ENCODE measurements at regions not wholly inside any gene's neighbourhood (a gene's known extent, or its start where the extent isn't known, plus 50 kb on each side); places are given as distances from the start of the nearest gene placed in this dataset.

DNA sequence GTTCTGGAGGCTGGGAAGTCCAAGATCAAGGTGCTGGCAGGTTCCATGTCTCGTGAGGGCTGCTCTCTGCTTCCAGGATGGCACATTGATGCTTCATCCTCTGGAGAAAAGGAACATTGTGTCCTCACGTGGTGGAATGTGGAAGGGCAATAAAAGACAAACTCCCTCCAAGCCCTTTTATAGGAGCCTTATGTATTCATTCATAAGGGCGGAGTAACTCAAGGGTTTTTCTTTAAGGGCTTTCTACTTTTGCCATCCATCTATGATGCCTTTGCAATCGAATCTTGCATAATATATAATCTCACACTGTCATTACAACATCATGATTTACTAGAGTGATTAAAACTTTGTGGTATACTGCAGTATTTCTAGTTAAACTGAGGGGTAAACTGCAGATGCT lies 132.7 kb upstream of the DDHD1 start:
- TF ChIP-seq, protein P1, sequence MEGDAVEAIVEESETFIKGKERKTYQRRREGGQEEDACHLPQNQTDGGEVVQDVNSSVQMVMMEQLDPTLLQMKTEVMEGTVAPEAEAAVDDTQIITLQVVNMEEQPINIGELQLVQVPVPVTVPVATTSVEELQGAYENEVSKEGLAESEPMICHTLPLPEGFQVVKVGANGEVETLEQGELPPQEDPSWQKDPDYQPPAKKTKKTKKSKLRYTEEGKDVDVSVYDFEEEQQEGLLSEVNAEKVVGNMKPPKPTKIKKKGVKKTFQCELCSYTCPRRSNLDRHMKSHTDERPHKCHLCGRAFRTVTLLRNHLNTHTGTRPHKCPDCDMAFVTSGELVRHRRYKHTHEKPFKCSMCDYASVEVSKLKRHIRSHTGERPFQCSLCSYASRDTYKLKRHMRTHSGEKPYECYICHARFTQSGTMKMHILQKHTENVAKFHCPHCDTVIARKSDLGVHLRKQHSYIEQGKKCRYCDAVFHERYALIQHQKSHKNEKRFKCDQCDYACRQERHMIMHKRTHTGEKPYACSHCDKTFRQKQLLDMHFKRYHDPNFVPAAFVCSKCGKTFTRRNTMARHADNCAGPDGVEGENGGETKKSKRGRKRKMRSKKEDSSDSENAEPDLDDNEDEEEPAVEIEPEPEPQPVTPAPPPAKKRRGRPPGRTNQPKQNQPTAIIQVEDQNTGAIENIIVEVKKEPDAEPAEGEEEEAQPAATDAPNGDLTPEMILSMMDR (IDR thresholded peaks at IDR 0.05; ENCODE audit: extremely low read depth, missing control alignments) = no peak
- DNase-seq (ENCODE audit: low spot score) = no peak

DNA sequence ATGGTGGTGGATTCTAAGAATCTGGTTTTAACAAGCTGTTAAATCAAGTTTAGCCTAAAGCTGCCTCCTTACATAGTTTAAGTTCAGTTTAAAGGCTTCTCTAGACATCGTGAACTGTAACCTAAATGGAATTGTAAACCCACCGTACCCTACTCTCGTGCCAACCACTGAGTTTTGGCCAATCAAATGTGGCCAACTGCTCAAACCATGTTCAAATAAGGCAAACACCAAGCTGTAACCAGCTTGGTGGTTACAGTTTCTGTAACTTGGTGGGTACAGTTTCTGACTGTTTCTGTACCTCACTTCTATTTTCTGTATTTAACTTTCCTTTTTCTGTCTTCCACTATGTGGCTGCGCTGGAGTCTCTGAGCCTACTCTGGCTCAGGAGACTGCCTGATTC lies 131.9 kb upstream of the DDHD1 start:
- no peak for DNase-seq (ENCODE audit: low spot score)
- TF ChIP-seq, protein P1 (IDR thresholded peaks at IDR 0.05; ENCODE audit: extremely low read depth, missing control alignments) = no peak

DNA sequence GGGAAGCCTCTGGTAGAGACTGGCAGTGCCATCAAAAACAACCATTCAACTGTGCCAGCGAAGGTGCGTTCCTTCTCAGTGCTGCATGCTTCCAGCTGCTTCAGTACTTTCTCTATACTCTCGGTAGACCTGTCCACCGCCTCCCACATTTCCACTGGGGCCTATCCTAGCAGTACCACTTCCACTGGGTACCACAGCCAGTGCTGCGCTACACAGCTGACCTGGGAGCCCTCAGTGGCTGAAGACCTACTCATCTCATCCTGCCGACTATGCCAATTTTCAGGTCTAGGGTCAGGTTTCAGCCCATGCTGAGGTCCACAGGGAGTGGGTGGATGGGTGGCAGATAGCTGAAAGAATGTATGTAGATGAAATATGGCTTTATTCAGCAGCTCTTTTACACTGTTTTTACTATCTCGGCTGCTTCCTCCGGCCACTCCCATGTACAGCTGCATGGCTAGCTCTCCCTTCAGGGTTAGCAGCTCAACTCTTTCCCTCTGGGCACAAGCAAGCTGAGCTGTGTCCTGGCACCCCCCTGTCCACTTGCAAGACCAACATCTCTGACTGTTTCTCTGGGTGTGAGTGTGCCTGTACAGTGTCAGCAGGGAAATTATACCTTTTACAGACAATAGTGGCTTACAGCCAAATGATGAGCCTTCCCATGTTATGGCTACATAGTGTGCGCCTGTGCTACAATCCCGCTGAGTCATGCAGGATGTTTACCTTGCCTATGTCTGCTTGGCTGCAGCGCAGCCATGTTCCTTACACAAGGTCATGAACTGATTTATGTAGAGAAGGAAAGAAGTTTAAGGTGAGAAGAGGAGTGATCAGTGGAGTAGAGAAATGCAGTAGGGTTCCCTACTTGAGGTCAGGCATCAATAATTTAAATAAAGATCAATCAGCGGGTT lies 125.7 kb upstream of the DDHD1 start:
- TF ChIP-seq, protein P1 (IDR thresholded peaks at IDR 0.05; ENCODE audit: extremely low read depth, missing control alignments) = no peak
- no peak for DNase-seq (ENCODE audit: low spot score)

DNA sequence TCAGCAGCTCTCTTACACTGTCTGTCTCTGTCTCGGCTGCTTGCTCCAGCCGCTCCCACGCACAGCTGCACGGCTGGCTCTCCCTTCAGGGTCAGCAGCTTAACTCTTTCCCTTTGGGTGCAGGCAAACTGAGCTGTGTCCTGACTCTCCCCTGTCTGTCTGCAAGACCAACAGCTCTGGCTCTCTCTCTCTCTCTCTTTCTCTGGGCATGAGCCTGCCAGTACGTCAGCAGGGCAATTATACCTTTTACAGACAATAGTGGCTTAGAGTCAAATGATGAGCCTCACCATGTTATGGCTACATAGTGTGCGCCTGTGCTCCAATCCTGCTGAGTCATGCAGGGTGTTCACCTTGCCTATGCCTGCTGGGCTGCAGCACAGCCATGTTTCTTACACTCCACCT lies 120.5 kb upstream of the DDHD1 start:
- TF ChIP-seq, protein P1 (IDR thresholded peaks at IDR 0.05; ENCODE audit: extremely low read depth, missing control alignments) = no peak
- no peak for DNase-seq (ENCODE audit: low spot score)

DNA sequence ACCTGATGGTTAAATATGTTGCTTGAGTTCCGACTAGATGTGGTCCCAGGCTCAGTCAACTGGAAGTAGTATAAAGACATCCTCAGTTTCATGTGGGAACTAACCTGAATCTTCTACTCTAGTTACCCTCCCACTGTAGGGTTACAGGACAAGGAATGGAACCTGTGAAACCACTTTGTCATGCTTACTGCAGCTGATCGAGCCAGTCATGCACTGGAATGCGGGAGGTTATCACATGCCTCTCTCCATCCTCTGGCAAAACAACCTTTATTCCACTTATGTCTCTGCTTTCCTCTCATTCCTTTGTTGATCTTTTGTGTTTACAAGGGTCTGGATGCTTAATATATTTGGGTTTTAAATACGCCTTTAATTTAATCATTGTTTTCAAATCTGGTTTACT lies 111.9 kb upstream of the DDHD1 start:
- no peak for DNase-seq (ENCODE audit: low spot score)

DNA sequence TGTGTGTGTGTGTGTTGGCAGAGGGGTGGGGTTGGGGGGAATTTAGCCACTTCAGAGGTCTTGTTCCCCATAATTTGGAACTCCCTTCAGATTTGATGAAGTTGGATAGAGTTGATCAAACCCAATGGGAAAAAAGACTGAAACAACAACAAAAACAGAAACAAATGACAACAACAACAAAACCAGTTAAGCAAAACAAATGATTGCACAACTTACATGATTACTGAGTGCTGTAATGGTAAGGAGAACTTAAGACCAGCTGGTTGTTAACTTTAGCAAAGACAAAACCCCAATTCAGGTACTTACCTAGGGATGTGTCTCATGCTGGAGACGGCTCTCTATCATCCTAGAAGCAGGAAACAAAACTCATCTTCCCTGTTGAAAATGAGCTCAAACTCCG lies 107.8 kb upstream of the DDHD1 start:
- no peak for DNase-seq (ENCODE audit: low spot score)
- TF ChIP-seq, protein P1 (IDR thresholded peaks at IDR 0.05; ENCODE audit: extremely low read depth, missing control alignments) = no peak

More for the DNA sequence above, 111.9 kb upstream of the DDHD1 start:
- TF ChIP-seq, protein P1 (IDR thresholded peaks at IDR 0.05; ENCODE audit: extremely low read depth, missing control alignments) = no peak

DNA sequence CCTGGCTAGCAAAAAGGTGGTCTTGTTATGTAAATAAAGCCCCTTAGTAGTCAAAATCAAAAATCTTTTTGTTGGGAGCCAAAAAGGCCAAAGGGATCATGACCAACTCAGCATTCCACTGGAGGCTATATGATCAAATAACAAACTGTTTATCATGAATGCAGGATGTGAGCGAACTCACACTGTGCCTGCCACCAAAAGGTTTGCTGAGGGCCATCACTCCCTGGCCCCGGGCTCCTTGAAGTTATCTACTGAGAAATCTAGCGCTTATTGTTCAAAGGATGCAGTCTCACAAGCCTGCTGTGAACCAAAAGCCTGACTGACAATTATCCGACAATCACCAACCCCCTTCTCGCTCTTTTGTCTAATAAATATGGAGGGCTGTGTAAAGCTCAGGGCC lies 107.2 kb upstream of the DDHD1 start:
- DNase-seq (ENCODE audit: low spot score) = no peak
- TF ChIP-seq, protein P1 (IDR thresholded peaks at IDR 0.05; ENCODE audit: extremely low read depth, missing control alignments) = no peak

Measured in GM20000 (cell line).